ENCODE measurements at regions not wholly inside any gene's neighbourhood (a gene's known extent, or its start where the extent isn't known, plus 50 kb on each side); places are given as distances from the start of the nearest gene placed in this dataset.
A peak's percentile ranks its signal among the peaks of the same experiment; 100 is the strongest.

- no peaks in the 10 kb centered on the region for H3K36me3 Mint-ChIP-seq (ENCODE audit: low read depth, unreplicated experiment)
- H3K9me3 Mint-ChIP-seq (ENCODE audit: unreplicated experiment), result no peaks in the 10 kb centered on the region
- DNase-seq (ENCODE audit: low spot score), result no peak
- no peak for TF ChIP-seq CTCF (IDR thresholded peaks at IDR 0.05; ENCODE audit: unreplicated experiment)
- peaks cover 1% of the 10 kb centered on the region for H3K27me3 Mint-ChIP-seq (ENCODE audit: unreplicated experiment)
- H3K4me1 Mint-ChIP-seq (ENCODE audit: unreplicated experiment), result peaks cover 12% of the 10 kb centered on the region
- no peak overlapping the region for H3K4me3 Mint-ChIP-seq (ENCODE audit: unreplicated experiment)
- H3K27ac Mint-ChIP-seq (ENCODE audit: unreplicated experiment), result no peak overlapping the region
These were observed 352.4 kb downstream of the SH2D4B start for GRCh38 chr10:80890146-80890545.

GRCh38 chr10:80893256-80893655 is 355.6 kb downstream of the SH2D4B start:
- H3K27me3 Mint-ChIP-seq (ENCODE audit: unreplicated experiment), result peaks cover 1% of the 10 kb centered on the region

GRCh38 chr10:80894311-80894791 is 356.6 kb downstream of the SH2D4B start:
- Mint-ChIP-seq H3K36me3 (ENCODE audit: low read depth, unreplicated experiment) (no peaks in the 10 kb centered on the region), H3K27me3 (ENCODE audit: unreplicated experiment) (peaks cover 1% of the 10 kb centered on the region), H3K9me3 (ENCODE audit: unreplicated experiment) (no peaks in the 10 kb centered on the region), H3K27ac (ENCODE audit: unreplicated experiment) (peak overlapping the region; percentile 72), H3K4me1 (ENCODE audit: unreplicated experiment) (peaks cover 34% of the 10 kb centered on the region), H3K4me3 (ENCODE audit: unreplicated experiment) (no peak overlapping the region)
- DNase-seq (ENCODE audit: low spot score), result no peak
- no peak for TF ChIP-seq CTCF (IDR thresholded peaks at IDR 0.05; ENCODE audit: unreplicated experiment)

More at GRCh38 chr10:80893256-80893655, 355.6 kb downstream of the SH2D4B start:
- Mint-ChIP-seq H3K4me3 (ENCODE audit: unreplicated experiment) (no peak overlapping the region), H3K36me3 (ENCODE audit: low read depth, unreplicated experiment) (no peaks in the 10 kb centered on the region), H3K9me3 (ENCODE audit: unreplicated experiment) (no peaks in the 10 kb centered on the region), H3K27ac (ENCODE audit: unreplicated experiment) (no peak overlapping the region), H3K4me1 (ENCODE audit: unreplicated experiment) (peaks cover 34% of the 10 kb centered on the region)
- TF ChIP-seq CTCF (IDR thresholded peaks at IDR 0.05; ENCODE audit: unreplicated experiment), result no peak
- no peak for DNase-seq (ENCODE audit: low spot score)

GRCh38 chr10:80894797-80895467 is 357.2 kb downstream of the SH2D4B start:
- H3K27me3 Mint-ChIP-seq (ENCODE audit: unreplicated experiment), result peaks cover 1% of the 10 kb centered on the region
- no peak for TF ChIP-seq CTCF (IDR thresholded peaks at IDR 0.05; ENCODE audit: unreplicated experiment)
- no peak overlapping the region for H3K4me3 Mint-ChIP-seq (ENCODE audit: unreplicated experiment)
- peaks cover 34% of the 10 kb centered on the region for H3K4me1 Mint-ChIP-seq (ENCODE audit: unreplicated experiment)
- no peaks in the 10 kb centered on the region for H3K36me3 Mint-ChIP-seq (ENCODE audit: low read depth, unreplicated experiment)
- no peaks in the 10 kb centered on the region for H3K9me3 Mint-ChIP-seq (ENCODE audit: unreplicated experiment)
- H3K27ac Mint-ChIP-seq (ENCODE audit: unreplicated experiment), result no peak overlapping the region
- no peak for DNase-seq (ENCODE audit: low spot score)

GRCh38 chr10:80896076-80896475 is 358.4 kb downstream of the SH2D4B start:
- no peaks in the 10 kb centered on the region for H3K36me3 Mint-ChIP-seq (ENCODE audit: low read depth, unreplicated experiment)
- no peak for DNase-seq (ENCODE audit: low spot score)
- no peak overlapping the region for H3K27ac Mint-ChIP-seq (ENCODE audit: unreplicated experiment)
- H3K27me3 Mint-ChIP-seq (ENCODE audit: unreplicated experiment), result no peaks in the 10 kb centered on the region
- H3K9me3 Mint-ChIP-seq (ENCODE audit: unreplicated experiment), result no peaks in the 10 kb centered on the region
- no peak overlapping the region for H3K4me3 Mint-ChIP-seq (ENCODE audit: unreplicated experiment)
- H3K4me1 Mint-ChIP-seq (ENCODE audit: unreplicated experiment), result peaks cover 34% of the 10 kb centered on the region
- no peak for TF ChIP-seq CTCF (IDR thresholded peaks at IDR 0.05; ENCODE audit: unreplicated experiment)
